Naive thymus-derived CD4-positive, alpha-beta T cell (primary cell): ENCODE measurements at regions not wholly inside any gene's neighbourhood (a gene's known extent, or its start where the extent isn't known, plus 50 kb on each side); places are given as distances from the start of the nearest gene placed in this dataset.

ENCODE experiments used
- ATAC-seq: fragments of 150-1000 bp; cut with Tn5 transposase; 2 replicates; pipeline ENCODE4 v1.10.0; 2021; ENCODE audit warnings: mild to moderate bottlenecking, moderate library complexity
- CTCF ChIA-PET: fragments of 350-600 bp; sonication (Branson Sonifier 250); formaldehyde crosslinking; loops from one replicate; lab custom pipeline; 2021; ENCODE audit warnings: antibody characterized with exemption; lab: Charles Lee
- POLR2A ChIA-PET: fragments of 350-600 bp; sonication (Branson Sonifier 250); formaldehyde crosslinking; loops from one replicate; lab custom pipeline; 2021; ENCODE audit warnings: antibody characterized with exemption, inconsistent platforms; lab: Charles Lee
- DNase-seq, 9 donors: peaks; one replicate each; pipeline versions ENCODE4 v3.0.0 to v3.0.0-alpha.2; 2020 to 2022; ENCODE audit warnings: mixed read lengths in 1 of 9
- H3K27ac ChIP-seq: one replicate; pipeline ENCODE4 v1.7.0; 2013; ENCODE audit warnings: mild to moderate bottlenecking, low read depth, low read length, moderate library complexity
- H3K27me3 ChIP-seq, 2 donors: one replicate each; pipeline ENCODE4 v1.7.0; 2013; ENCODE audit warnings: low read length in 2 of 2, mild to moderate bottlenecking in 2 of 2, moderate library complexity in 2 of 2; ENCODE audit not compliant: control insufficient read depth in 2 of 2, insufficient read depth in 2 of 2
- H3K36me3 ChIP-seq, 3 experiments: 1 replicate in 2 of 3; 2 replicates in 1 of 3; pipeline ENCODE4 v1.7.0; 2013; ENCODE audit warnings: low read length in 3 of 3, mild to moderate bottlenecking in 3 of 3, moderate library complexity in 1 of 3; ENCODE audit not compliant: insufficient read depth in 3 of 3, control insufficient read depth in 2 of 3
- H3K4me1 ChIP-seq, 2 donors: one replicate each; pipeline ENCODE4 v1.7.0; 2013; ENCODE audit warnings: low read length in 2 of 2, mild to moderate bottlenecking in 2 of 2, moderate library complexity in 1 of 2; ENCODE audit not compliant: control insufficient read depth in 2 of 2, insufficient read depth in 2 of 2
- H3K4me3 ChIP-seq: 2 replicates; pipeline ENCODE4 v1.7.0; 2013; ENCODE audit warnings: mild to moderate bottlenecking, low read length
- H3K9me3 ChIP-seq, 3 experiments: 1 replicate in 2 of 3; 2 replicates in 1 of 3; pipeline ENCODE4 v1.7.0; 2013; ENCODE audit warnings: low read length in 3 of 3; ENCODE audit not compliant: control insufficient read depth in 2 of 3
- H3K27ac Mint-ChIP-seq, 9 donors: one replicate each; pipeline ENCODE4 v1.8.0; 2020 to 2022; ENCODE audit warnings: mixed read lengths in 9 of 9, mild to moderate bottlenecking in 8 of 9, moderate library complexity in 5 of 9, inconsistent platforms in 2 of 9
- H3K27me3 Mint-ChIP-seq, 5 donors: one replicate each; pipeline ENCODE4 v1.8.0; 2021 to 2022; ENCODE audit warnings: mixed read lengths in 5 of 5, mild to moderate bottlenecking in 1 of 5
- H3K36me3 Mint-ChIP-seq, 5 donors: one replicate each; pipeline ENCODE4 v1.8.0; 2020 to 2022; ENCODE audit warnings: mixed read lengths in 5 of 5, mild to moderate bottlenecking in 3 of 5, inconsistent platforms in 1 of 5
- H3K4me1 Mint-ChIP-seq, 7 donors: one replicate each; pipeline ENCODE4 v1.8.0; 2020 to 2022; ENCODE audit warnings: mixed read lengths in 7 of 7, mild to moderate bottlenecking in 3 of 7, inconsistent platforms in 1 of 7
- H3K4me3 Mint-ChIP-seq, 10 donors: one replicate each; pipeline ENCODE4 v1.8.0; 2020 to 2022; ENCODE audit warnings: mild to moderate bottlenecking in 10 of 10, mixed read lengths in 10 of 10, moderate library complexity in 6 of 10, inconsistent platforms in 2 of 10
- H3K9me3 Mint-ChIP-seq, 11 donors: one replicate each; pipeline ENCODE4 v1.8.0; 2020 to 2022; ENCODE audit warnings: mixed read lengths in 11 of 11, mild to moderate bottlenecking in 4 of 11, inconsistent platforms in 1 of 11, moderate library complexity in 1 of 11
- intact Hi-C, 2 donors: fragments of 100-400 bp; cut with micrococcal nuclease; formaldehyde crosslinking; loops; one replicate each; pipeline ENCODE4 v1.15.1; 2023

DNA sequence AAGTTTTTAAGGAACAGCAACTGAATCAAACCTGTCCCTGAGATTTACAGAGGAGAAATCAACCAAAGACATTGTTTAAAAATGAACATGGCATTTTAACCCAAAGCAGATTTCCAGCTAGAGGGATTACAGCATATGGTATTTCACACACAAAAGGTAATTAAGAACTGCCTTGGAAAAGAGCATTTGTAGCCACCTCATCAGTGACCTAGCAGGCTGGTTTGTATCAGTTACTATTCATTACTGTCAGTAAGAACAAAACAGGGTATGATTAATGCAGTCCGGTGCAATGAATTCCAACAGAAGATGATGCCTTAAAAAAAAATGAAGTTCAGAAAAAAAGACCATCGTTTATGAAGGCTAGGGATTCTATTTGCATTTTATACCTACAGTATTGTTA, 219.9 kb downstream of the CHD9NB start:
- Mint-ChIP-seq H3K4me1 (no peaks in the 10 kb centered on the region), H3K36me3 (no peaks in the 10 kb centered on the region), H3K9me3 (peaks cover 0 to 5% (median 0%) of the 10 kb centered on the region in 11 donors), H3K4me3 (no peak overlapping the region), H3K27ac (no peak overlapping the region), H3K27me3 (peaks cover 0 to 5% (median 0%) of the 10 kb centered on the region in 5 donors)
- no peak overlapping the region for H3K4me3 ChIP-seq
- no peaks in the 10 kb centered on the region for H3K4me1 ChIP-seq
- DNase-seq = no peak
- no peaks in the 10 kb centered on the region for H3K36me3 ChIP-seq
- no peak for ATAC-seq
- H3K9me3 ChIP-seq = no peaks in the 10 kb centered on the region
- POLR2A ChIA-PET = no interaction called here
- H3K27me3 ChIP-seq = no peaks in the 10 kb centered on the region
- intact Hi-C loops = no loop called here
- CTCF ChIA-PET = no interaction called here
- no peak overlapping the region for H3K27ac ChIP-seq

DNA sequence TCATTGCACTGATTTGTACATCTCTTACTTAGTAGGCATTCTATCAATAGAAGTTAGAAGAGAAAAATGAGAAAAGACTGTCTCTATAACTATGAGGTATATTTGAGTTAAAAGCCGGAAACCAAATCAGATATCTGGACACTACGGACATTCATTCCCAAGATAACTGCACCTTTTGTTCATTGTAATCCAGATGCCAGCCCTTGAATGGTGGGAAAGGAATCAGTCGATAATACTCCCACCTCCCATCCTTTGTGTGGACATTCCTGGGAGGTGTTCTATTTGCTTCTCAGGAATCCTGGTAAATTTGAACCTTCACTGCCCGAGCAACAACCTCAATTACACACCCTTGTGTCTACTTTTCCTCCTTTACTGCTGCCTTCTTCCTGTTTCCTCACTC, 225.2 kb downstream of the CHD9NB start:
- no peak overlapping the region for H3K4me3 Mint-ChIP-seq
- H3K4me1 ChIP-seq = no peaks in the 10 kb centered on the region
- ATAC-seq = no peak
- H3K27me3 Mint-ChIP-seq = peaks cover 0 to 5% (median 0%) of the 10 kb centered on the region in 5 donors
- H3K9me3 ChIP-seq = no peaks in the 10 kb centered on the region
- ChIA-PET POLR2A (no interaction called here), CTCF (no interaction called here)
- H3K36me3 ChIP-seq = no peaks in the 10 kb centered on the region
- no peak overlapping the region for H3K27ac Mint-ChIP-seq
- H3K36me3 Mint-ChIP-seq = no peaks in the 10 kb centered on the region
- H3K4me1 Mint-ChIP-seq = no peaks in the 10 kb centered on the region
- H3K27ac ChIP-seq = no peak overlapping the region
- no peak for DNase-seq
- intact Hi-C loops = no loop called here
- peaks cover 0 to 9% (median 2%) of the 10 kb centered on the region in 11 donors for H3K9me3 Mint-ChIP-seq
- no peak overlapping the region for H3K4me3 ChIP-seq
- no peaks in the 10 kb centered on the region for H3K27me3 ChIP-seq

DNA sequence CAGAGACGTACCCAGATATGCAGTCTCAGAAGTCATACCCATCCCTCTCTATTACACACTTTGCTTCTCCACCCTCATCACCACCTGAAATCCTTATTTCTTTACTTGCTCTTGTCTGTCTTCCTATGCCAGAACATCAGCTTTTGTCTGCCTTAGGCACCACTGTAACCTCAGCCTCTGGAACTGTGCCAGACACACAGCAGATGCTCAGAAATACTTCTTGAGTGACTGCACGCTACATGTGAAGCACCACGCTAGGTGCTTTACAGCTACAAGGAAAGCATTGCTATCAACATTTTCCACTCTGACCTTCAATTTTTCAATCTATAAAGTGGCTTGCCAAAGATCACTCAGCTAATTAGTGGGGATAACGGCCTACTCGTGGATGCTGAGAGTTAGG, 226.8 kb downstream of the CHD9NB start:
- intact Hi-C loops = no loop called here
- POLR2A ChIA-PET = no interaction called here
- H3K4me3 Mint-ChIP-seq = no peak overlapping the region
- Histone ChIP-seq H3K36me3 (no peaks in the 10 kb centered on the region), H3K9me3 (no peaks in the 10 kb centered on the region), H3K27me3 (no peaks in the 10 kb centered on the region), H3K4me3 (no peak overlapping the region), H3K27ac (no peak overlapping the region), H3K4me1 (no peaks in the 10 kb centered on the region)
- H3K27ac Mint-ChIP-seq = no peak overlapping the region
- H3K27me3 Mint-ChIP-seq = peaks cover 0 to 5% (median 0%) of the 10 kb centered on the region in 5 donors
- CTCF ChIA-PET = no interaction called here
- ATAC-seq (no peak), DNase-seq (no peak)
- no peaks in the 10 kb centered on the region for H3K4me1 Mint-ChIP-seq
- peaks cover 0 to 9% (median 2%) of the 10 kb centered on the region in 11 donors for H3K9me3 Mint-ChIP-seq
- no peaks in the 10 kb centered on the region for H3K36me3 Mint-ChIP-seq

DNA sequence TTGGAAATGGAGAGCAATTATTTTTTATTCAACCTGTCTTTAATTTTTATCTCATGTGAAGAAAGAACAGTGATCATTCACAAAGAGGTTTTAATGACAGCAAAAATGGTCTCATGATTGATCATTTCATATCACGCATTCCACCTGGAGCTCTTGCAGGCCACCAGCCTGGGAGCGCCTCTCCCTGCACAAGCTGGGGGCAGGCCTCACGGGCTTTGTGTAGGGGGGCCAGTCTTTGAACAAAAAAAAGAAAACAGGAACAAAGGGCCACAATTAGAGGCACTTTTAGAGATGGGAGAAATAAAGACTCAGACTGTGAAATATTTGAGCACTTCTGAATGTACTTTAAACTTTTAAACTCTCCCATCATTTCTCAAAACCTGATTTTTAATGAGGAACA, 232.9 kb downstream of the CHD9NB start:
- ChIA-PET CTCF (no interaction called here), POLR2A (no interaction called here)
- Histone ChIP-seq H3K27ac (no peak overlapping the region), H3K4me1 (no peaks in the 10 kb centered on the region), H3K9me3 (no peaks in the 10 kb centered on the region), H3K36me3 (no peaks in the 10 kb centered on the region), H3K4me3 (no peak overlapping the region), H3K27me3 (no peaks in the 10 kb centered on the region)
- intact Hi-C loops = no loop called here
- DNase-seq (no peak), ATAC-seq (no peak)
- Mint-ChIP-seq H3K4me3 (no peak overlapping the region), H3K27ac (no peak overlapping the region), H3K36me3 (no peaks in the 10 kb centered on the region), H3K4me1 (no peaks in the 10 kb centered on the region), H3K9me3 (peaks cover 0 to 5% (median 1%) of the 10 kb centered on the region in 11 donors), H3K27me3 (peaks cover 0 to 4% (median 0%) of the 10 kb centered on the region in 5 donors)

DNA sequence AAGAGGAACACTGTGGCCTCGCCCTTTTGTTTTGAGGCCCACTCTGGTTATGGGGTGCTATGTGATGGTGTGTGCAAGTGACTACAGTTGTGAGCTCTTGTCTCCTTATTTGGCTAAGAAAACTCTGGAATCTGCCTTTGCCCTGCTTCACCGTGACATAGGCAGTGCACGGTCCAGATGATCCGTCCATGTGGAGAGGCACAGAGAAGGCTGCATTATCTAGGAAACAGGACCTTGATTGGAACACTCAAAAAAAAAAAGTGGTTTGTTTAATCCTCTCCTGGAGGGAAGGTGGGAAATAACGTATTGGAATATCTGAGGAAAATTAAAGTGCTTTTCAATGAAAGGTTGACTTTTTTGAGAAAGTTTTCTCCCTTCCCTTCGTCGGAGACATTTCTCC, 233.3 kb downstream of the CHD9NB start:
- no peak overlapping the region for H3K27ac ChIP-seq
- H3K27me3 Mint-ChIP-seq = peaks cover 0 to 4% (median 0%) of the 10 kb centered on the region in 5 donors
- no peaks in the 10 kb centered on the region for H3K36me3 Mint-ChIP-seq

DNA sequence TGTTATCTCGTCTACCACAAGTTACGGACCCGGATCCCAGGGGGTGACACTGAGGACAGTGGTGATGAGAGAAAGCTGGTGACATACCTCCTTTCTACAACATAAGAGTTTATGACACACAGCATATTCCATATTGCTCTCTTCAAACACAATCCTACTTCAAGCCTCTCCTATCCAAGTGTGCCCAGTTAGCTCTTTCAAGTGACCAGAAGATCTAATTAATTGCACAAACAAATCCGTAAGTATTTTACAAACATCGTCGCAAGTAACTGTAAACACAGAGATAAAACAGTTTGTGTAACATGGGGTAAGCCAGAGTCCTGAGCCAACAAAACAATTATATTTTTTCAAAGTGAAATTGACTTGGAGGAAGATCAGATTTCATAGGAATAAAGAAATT, 235.0 kb downstream of the CHD9NB start:
- Histone ChIP-seq H3K4me1 (no peaks in the 10 kb centered on the region), H3K4me3 (no peak overlapping the region), H3K9me3 (no peaks in the 10 kb centered on the region), H3K27ac (no peak overlapping the region), H3K27me3 (no peaks in the 10 kb centered on the region), H3K36me3 (no peaks in the 10 kb centered on the region)
- POLR2A ChIA-PET = no interaction called here
- Mint-ChIP-seq H3K27ac (no peak overlapping the region), H3K36me3 (no peaks in the 10 kb centered on the region), H3K4me3 (no peak overlapping the region), H3K4me1 (no peaks in the 10 kb centered on the region), H3K9me3 (peaks cover 2 to 13% (median 6%) of the 10 kb centered on the region in 11 donors), H3K27me3 (peaks cover 0 to 4% (median 0%) of the 10 kb centered on the region in 5 donors)
- CTCF ChIA-PET = no interaction called here
- DNase-seq = no peak
- no peak for ATAC-seq
- intact Hi-C loops = no loop called here

More for the DNA sequence above, 233.3 kb downstream of the CHD9NB start:
- DNase-seq (no peak), ATAC-seq (no peak)
- H3K4me1 ChIP-seq = no peaks in the 10 kb centered on the region
- H3K36me3 ChIP-seq = no peaks in the 10 kb centered on the region
- H3K4me1 Mint-ChIP-seq = no peaks in the 10 kb centered on the region
- no peak overlapping the region for H3K4me3 Mint-ChIP-seq
- no peak overlapping the region for H3K4me3 ChIP-seq
- peaks cover 0 to 8% (median 3%) of the 10 kb centered on the region in 11 donors for H3K9me3 Mint-ChIP-seq
- POLR2A ChIA-PET = no interaction called here
- no peaks in the 10 kb centered on the region for H3K9me3 ChIP-seq
- no peak overlapping the region for H3K27ac Mint-ChIP-seq
- H3K27me3 ChIP-seq = no peaks in the 10 kb centered on the region
- intact Hi-C loops = no loop called here
- CTCF ChIA-PET = no interaction called here

DNA sequence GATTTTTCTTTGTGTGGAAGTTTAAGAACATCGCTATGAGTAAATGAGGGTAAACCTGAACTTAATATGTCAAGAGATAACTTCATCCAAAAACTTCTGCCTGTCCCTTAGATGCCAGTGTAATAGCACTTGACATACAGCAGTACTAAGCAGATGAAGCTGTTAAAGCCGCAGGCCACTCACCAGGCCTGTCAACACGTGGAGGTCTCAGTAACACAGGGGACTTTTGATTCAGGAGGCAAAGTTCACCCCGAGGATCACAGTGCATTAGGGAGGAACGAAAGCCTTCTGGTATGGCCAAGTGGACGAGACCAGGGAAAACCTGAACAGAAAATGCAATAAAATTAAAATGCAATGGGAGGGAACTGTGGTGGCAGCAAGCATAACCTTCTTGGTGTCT, 235.7 kb downstream of the CHD9NB start:
- no peaks in the 10 kb centered on the region for H3K36me3 Mint-ChIP-seq
- Histone ChIP-seq H3K27me3 (no peaks in the 10 kb centered on the region), H3K36me3 (no peaks in the 10 kb centered on the region), H3K4me1 (no peaks in the 10 kb centered on the region), H3K27ac (no peak overlapping the region), H3K4me3 (no peak overlapping the region), H3K9me3 (no peaks in the 10 kb centered on the region)
- intact Hi-C loops = no loop called here
- no peaks in the 10 kb centered on the region for H3K4me1 Mint-ChIP-seq
- peaks cover 0 to 5% (median 0%) of the 10 kb centered on the region in 5 donors for H3K27me3 Mint-ChIP-seq
- CTCF ChIA-PET = no interaction called here
- H3K9me3 Mint-ChIP-seq = peaks cover 2 to 14% (median 6%) of the 10 kb centered on the region in 11 donors
- no peak for DNase-seq
- H3K27ac Mint-ChIP-seq = no peak overlapping the region
- no peak for ATAC-seq
- no peak overlapping the region for H3K4me3 Mint-ChIP-seq
- POLR2A ChIA-PET = no interaction called here
